ENCODE measurements at regions not wholly inside any gene's neighbourhood (a gene's known extent, or its start where the extent isn't known, plus 50 kb on each side); places are given as distances from the start of the nearest gene placed in this dataset.
A peak's percentile ranks its signal among the peaks of the same experiment; 100 is the strongest.
"Not testable (repeated sequence)": the region's sequence is repeated elsewhere in the genome, so short reads cannot be mapped to it uniquely, and the experiment has no call there.

DNA sequence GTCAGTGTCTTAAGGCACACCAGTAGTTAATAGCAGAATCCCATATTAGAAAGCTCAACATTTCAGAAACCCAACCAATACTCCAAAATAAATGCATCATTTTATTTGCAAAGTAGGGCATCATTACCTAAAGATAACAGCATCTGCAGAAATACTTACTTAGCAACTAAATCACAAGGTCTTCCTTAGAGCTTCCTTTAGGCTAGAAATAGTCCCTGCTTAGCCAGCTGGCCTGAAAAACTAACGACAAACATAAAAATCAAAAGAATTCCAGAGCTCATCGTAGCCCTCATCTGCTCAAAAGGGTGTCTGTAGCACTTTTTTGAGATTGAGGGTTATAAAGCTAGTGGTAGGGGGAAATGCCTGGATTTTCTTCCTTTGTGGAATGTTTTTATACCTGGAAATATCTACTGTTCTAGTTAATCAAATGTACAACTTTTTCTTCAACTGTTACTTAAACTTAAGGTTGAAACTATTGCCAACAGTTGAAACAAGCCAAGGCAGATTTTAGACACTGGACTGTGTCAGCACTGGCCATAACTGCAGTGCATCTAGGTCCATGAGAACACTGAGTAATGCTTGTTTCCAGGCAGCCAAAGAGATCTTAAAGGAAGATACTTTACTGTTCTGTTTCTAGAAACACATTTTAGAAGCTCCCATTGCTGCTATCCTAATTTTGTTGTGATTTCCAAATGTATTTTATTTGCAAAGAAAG is 129.4 kb upstream of the RASA1 start:
- no peak for DNase-seq (ENCODE audit: low spot score)

DNA sequence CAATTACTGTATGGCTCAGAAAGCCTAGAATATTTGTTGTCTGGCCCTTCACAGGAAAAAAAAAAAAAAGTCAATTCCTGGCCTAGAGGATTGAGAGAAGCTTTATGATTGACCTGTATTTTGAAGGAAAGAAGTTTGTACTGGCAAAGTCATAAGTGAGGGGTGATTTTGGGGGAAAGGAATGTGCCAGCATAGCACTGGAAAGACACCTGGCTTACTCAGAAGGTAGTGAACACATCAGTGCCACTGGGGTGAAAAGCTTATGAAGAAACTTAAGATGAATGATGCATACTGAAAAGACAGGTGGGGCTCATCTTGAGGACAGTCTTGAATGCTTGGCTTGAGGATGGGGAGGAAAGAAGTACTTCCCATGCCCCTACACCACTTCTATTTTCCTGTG is 127.9 kb upstream of the RASA1 start:
- DNase-seq (ENCODE audit: low spot score) = no peak

DNA sequence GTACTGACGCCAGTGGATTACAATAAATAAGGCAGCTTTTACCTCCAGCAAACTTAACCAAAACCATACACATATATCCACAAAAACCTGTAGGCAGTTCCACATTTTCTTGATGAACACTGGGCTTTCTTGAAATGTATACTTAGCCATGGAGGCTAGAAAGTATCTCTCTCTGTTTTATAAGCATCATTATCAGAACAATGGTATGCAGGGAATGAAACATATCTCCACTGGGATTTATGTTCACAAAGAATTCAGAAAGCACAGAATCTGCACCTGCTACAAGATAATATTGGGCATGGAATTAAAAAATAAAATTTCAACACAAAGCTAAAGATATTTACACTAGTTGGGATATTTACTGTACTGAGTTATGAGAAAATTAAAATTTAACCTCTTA is 126.1 kb upstream of the RASA1 start:
- DNase-seq (ENCODE audit: low spot score) = no peak

DNA sequence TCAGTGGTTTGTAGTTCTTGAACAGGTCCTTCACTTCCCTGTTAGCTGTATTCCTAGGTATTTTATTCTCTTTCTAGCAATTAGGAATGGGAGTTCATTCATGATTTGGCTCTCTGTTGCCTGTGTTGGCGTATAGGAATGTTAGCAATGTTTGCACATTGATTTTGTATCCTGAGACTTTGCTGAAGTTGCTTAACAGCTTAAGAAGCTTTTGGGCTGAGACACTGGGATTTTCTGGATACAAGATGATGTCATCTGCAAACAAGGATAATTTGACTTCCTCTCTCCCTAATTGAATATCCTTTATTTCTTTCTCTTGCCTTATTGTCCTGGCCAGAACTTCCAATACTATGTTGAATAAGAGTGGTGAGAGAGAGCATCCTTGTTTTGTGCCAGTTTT is 121.8 kb upstream of the RASA1 start:
- not testable (repeated sequence) for DNase-seq (ENCODE audit: low spot score)

DNA sequence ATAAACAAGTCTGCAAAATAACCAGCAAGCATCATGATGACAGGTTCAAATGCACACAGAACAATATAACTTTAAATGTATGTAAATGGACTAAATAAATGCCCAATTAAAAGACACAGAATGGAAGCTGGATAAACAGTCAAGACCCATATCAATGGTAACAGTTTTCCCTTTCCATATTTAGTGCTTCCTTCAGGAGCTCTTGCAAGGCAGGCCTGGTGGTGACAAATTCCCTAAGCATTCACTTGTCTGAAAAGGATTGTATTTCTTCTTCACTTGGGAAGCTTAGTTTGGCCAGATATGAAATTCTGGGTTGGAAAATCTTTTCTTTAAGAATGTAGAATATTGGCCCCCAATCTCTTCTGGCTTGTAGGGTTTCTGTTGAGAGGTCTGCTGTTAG is 120.2 kb upstream of the RASA1 start:
- DNase-seq (ENCODE audit: low spot score) = no peak

DNA sequence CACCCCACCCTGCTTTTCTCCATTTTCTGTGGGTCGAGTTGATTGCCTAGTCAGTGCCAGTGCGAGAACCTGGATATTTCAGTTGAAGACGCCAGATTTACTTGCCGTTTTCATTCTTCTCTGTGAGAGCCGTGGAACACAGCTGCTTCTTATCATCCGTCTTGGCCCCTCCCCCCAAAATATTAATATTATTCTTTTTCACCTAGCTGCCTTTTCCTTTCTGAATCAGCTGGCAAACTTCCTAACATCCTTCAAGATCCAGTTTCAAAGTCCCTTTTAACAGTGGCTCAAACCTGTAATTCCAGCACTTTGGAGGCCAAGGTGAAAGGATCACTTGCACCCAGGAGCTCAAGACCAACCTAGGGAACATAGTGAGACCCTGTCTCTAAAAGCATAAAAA is 117.1 kb upstream of the RASA1 start:
- DNase-seq (ENCODE audit: low spot score) = no peak

DNA sequence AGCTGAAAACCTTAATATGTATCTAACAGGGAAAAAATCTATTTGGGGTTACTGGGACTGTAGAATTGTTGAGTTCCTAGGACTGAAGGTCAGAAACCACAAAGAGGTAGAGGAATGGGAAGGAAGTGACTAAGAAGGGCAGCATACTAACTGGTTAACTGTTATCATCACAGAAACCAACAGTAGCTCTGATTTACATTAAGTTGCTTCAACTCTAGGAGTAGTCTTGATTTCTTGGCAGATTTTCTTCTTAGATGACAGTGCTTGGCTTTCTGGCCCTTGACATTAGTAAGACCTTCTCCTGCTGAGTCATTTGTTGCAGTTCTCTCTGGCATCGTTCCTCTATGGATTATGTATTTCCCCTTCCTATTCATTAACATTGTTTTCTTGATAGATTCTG is 116.1 kb upstream of the RASA1 start:
- DNase-seq (ENCODE audit: low spot score) = peak; percentile 86

DNA sequence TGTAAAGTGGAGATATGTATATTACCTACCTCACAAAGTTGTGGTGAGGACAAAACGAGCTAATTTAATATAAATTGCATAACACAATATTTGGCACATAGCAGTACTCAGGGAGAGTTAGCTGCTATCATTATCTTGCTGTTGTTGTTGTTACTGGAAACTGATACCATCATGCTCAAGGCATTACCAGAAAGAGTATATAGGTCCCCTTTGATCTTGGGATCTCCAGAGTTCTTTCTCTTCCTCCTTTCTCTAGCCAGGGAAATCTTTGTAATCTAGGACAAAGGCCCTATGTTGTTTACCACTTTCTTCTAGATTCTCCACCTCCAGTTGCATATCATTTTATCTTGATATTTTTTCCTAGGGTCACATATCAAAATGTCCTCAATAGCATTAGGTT is 114.8 kb upstream of the RASA1 start:
- DNase-seq (ENCODE audit: low spot score) = no peak

DNA sequence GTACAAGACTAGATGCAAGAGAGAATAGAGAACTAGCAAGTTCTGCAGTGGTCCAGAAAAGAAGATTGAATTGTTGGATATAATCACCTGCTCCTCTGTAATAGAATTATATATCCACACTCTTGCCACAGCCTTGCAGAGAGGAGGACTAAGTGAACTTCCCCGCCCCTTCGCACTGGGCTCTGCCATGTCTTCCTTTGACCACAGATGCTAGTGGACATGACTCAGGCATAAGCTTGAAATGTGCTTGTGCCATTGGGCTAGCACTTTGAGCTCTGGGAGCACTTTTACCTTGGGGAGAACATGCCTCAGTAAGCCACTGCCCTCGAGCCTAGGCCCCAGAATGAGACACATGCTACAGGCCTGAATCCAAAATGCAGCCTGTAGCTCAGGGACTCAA is 113.5 kb upstream of the RASA1 start:
- no peak for DNase-seq (ENCODE audit: low spot score)

DNA sequence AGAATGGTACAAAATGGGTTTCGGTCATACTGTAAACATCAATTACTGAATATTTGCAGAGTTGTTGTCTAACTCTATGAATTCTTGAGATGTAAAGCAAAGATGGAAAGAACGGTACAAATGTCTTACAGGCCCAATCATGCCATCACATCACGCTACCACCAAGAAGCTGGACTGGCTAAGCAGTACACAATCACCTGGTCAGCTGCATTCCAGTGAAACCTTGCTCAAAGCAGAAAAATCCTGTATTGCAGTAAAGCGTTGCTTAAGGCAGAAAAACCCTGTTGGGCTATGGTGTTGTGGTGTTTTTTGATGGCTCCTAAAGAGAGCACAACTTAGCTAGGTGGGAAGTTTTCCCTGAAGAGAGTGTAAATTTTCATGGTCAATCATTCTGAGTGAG is 112.6 kb upstream of the RASA1 start:
- DNase-seq (ENCODE audit: low spot score) = no peak

DNA sequence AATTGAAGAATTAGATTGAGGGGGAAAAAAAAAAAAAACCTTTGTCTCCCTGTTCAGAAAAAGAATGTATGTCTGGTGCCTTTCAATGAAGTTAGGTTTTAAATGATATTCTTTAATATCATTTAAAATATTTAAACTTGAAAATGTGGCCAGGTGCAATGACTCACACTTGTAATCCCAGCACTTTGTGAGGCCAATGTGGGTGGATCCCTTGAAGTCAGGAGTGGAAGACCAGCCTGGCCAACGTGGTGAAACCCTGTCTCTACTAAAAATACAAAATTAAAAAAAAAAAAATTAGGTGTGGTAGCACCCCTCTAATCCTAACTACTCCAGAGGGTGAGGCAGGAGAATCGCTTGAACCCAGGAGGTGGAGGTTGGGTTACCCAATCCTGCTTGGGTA is 111.1 kb upstream of the RASA1 start:
- no peak for DNase-seq (ENCODE audit: low spot score)

DNA sequence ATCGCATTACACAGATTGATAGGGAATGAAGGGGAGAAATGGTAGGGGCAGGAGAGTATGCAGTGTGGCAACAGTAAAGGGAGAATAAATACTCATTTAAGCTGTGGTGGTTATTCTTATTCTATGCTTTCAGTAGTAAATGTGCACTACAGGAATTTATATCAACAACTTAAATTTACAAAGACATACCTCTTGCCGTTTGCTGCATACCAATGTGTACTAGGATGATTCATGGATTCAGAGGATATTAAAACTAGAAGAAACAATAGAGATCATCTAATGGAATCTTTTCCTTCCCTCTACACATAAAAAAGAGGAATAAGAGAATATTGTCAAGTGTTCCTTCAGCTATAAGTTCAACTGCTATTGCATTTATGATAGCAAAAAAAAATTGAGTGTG is 103.3 kb upstream of the RASA1 start:
- DNase-seq (ENCODE audit: low spot score) = no peak

DNA sequence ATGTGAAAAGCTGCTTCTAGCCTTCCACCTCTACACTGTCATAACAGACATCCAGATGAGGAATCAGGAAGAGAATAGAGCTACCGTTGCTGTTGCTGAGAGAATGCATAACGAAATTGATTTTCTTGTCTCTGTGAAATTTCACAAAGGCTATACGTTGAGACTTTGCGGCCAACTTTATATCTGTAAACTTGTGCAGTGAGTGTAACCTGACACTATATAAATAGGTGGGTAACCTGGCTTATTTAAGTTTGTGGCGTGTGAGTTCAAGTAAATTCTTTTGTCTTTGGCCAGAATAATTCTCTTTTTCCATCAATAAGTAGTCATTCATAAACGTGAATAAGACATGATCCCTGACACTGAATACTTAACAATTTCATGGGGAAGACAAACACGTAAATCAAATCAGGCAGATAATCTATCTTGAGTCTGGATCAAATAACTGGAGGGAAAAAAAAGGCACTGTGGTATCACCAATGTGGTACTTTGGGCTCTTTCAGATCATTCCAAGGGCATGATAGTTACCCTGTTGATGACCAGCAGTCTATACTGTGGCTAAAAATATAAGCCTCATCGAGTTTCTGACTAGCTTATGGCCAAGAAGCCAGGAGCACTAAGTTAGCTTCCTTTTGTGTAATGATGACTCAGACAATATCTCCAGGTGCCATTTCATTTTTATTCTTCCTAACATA is 98.2 kb upstream of the RASA1 start:
- DNase-seq (ENCODE audit: low spot score) = peak; percentile 4

DNA sequence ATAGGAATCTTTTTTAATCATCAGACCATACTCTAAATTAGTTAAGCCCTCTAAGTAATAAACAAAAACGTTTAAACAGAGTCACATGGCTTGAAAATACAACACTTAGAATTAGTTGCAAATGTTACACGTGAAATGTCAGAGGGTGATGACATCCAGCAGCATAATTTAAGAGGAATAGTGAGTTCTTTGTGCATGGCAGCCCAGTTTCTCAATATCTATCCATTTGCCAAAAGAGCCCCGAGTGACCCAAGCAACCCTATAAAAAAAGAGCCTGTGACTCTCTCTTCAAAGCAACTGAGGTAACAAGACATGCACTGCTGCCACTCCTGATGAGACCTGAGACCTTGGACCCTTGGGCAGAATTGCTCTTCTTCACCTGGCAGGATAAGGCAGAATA is 96.9 kb upstream of the RASA1 start:
- DNase-seq (ENCODE audit: low spot score) = no peak

DNA sequence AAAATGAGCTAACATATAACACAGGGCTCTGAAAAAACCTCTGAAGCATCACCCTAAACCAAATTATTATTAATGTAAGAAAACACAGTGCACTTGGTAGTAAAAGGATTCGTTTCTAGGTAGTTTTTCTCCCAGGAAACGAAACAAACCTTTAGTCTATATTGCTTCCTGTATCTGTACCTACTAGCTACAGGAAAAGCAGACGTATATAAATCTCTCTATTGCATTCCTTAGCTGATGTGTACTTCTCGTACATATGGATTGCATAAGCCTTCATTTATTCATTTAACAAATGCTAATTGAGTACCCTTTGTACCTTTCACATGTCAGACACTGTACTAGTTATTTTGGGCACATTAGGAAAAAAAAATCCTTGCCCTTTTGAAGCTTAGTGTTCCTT is 85.0 kb upstream of the RASA1 start:
- no peak for DNase-seq (ENCODE audit: low spot score)

DNA sequence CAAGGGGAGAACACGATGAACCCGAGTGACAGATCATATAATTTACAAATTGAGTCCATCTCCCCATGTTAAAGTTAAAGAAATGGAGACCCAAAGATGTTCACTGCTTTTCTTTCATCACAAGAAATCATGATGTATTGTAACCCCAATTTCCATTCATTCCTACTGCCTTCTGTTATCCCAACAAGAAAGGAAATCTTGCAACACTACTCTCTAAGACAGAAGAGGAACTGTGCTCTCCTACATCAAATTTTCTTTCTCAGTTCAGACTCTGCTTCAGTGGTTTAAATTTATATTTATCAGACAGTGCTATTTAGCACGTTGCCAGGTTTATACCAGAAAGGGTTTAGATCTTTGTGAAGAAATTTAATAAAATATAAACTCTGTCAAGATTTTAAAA is 83.8 kb upstream of the RASA1 start:
- no peak for DNase-seq (ENCODE audit: low spot score)

DNA sequence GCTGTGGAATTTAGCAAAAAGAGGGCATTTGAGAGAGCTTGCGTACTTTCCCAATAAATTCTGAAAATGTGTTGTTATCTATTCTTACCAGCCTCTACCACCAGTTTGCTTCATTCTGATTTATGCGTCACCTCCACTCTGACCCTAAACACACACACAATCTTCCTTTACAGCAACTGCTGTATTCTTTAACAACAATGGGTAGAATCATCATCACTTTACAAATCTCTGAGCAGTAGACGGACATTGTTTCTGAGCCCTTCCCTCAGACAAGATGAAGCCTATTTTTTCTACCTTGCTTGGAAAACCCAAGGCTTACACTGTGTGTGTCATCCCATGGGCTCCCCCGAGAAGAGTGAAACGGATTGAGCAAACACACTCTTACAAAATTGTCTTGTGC is 83.1 kb upstream of the RASA1 start:
- DNase-seq (ENCODE audit: low spot score) = no peak

DNA sequence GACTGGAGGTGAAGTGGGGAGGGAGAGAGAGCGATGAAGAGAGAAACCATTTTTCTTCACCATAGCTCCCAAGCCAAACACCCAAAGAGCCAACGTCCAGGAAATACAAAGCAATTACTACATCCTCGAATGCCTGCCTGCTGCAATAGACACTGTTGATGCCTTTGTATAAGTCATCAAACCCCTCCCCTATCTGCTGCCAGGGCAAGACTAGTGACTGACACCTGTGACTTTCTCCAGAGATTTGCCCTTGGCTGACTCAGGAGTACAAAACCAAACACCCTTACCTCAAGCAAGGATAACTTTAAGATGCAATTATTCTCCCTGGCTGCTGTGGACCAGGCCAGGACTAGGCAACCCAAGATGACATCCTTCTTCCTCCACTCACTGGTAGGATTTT is 81.8 kb upstream of the RASA1 start:
- DNase-seq (ENCODE audit: low spot score) = no peak

DNA sequence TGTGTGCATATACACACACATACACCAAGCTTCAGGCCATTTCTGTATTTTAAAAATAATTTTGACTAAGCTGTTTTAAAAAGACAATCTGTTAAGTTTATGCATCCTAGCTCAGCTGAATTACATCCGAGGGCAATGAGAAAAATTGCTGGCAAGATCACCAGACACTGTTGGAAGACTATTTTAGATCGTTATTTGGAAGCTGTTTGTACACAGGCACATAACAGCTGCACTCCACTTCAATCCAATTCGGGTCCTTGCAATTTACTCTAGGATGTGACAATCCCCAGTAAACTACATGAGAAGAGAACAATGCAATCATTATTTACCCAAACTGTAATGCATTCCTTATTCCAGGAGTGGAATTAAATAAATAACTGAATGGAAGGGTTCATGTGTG is 79.3 kb upstream of the RASA1 start:
- no peak for DNase-seq (ENCODE audit: low spot score)

DNA sequence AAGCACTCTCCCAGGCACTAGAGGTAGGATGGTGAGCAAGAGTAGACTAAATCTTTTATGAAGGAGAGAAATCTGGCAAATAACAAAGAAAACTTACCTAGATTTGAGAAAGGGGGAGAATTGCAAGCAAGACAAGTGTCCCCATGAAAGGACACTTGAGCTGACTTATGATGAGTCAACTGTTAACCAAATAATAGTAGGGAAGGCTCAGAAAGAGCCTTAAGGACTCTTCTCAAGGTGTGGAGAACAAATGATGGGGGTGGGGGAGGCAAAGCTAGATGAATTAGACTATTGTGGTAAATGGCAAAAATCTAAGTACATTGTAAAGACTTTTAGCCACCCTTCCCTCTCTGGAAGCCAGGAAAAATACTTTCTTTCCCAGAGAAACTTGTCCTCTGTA is 77.6 kb upstream of the RASA1 start:
- no peak for DNase-seq (ENCODE audit: low spot score)

DNA sequence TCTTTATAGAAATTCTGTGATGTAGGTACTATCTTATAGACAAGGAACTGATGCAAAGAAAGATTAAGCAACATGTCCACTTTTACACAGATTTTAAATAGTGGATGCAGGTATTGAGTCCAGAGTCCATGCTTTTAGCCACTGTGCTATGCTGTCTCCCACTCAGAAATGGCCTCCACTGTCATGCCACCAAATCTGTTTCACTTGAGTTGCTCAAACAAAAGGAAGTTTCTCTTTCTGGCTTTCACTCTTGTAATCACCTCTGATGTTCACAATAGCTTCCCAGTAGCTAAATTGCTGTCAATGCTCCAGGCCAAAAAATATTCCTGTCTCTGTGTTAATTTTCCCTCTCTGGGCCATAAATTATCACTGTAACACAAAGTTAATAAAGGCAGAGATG is 77.0 kb upstream of the RASA1 start:
- no peak for DNase-seq (ENCODE audit: low spot score)

DNA sequence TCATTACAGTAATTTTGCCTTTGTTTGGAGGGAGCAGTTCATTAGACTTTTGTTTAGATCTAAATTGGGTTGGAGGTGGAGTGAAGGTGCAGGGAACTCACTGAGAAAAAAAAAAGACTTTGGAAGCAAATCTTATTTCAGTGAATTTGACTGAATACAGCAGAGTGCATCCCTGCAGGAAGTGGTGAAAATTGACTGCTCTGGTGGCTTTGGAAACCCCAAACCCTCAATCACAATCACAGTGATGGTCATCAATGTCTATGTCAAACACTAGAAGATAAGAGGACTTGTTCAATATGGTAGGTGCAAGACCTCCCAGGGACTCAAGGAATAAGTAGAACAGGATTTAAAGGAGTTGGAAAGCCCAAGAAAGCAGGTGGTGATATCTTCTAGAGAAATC is 76.0 kb upstream of the RASA1 start:
- no peak for DNase-seq (ENCODE audit: low spot score)

DNA sequence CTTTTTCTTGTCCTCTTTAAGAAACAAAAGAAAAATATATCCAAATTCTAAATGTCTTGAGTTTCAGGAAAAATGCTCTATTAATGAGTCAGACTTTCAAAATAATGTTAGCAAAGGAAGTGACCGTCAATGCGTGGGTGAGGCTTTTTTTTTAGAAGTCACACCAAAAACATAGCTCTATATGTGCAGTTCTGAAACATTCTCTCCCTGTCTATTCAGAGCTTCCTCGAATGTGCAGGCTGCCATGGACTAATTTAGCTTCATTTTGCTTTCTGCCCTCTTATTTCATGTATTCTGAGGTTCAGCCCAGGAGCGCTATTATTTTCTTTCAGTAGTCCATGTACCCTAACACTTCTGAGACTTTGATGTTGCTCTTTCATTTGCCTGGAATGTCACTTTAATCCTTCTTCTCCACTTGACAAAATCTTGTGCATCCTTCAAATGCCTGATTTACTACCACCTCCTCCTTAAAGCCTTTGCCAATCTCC is 72.5 kb upstream of the RASA1 start:
- peak; percentile 29 for DNase-seq (ENCODE audit: low spot score)

DNA sequence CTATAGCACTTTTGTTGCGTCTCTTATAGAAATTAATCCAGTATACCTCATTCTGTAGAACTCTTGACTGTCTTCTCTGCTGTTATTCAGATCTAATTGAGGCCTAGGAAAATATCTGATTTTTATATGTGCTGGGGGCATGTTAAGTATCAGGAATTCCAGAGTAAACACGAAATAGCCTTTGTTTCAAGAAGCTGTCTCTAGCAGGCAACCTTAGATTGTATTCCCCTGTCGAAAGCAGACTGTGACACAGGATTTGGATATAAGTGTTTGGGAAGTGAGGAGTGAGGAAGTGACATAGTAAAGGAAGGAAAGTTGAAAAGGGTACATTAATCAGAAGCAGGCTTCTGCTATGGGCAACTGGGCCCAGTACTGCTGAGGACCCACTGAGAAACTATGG is 72.1 kb upstream of the RASA1 start:
- DNase-seq (ENCODE audit: low spot score) = no peak

Measured in A172 (cell line).